LHCN-M2 (cell line): ENCODE measurements at regions not wholly inside any gene's neighbourhood (a gene's known extent, or its start where the extent isn't known, plus 50 kb on each side); places are given as distances from the start of the nearest gene placed in this dataset.
"Not testable (repeated sequence)": the region's sequence is repeated elsewhere in the genome, so short reads cannot be mapped to it uniquely, and the experiment has no call there.

Experiments used
- DNase-seq: peaks from one replicate; pipeline ENCODE4 v3.0.0-alpha.2; 2012; ENCODE audit warnings: low read depth

DNA sequence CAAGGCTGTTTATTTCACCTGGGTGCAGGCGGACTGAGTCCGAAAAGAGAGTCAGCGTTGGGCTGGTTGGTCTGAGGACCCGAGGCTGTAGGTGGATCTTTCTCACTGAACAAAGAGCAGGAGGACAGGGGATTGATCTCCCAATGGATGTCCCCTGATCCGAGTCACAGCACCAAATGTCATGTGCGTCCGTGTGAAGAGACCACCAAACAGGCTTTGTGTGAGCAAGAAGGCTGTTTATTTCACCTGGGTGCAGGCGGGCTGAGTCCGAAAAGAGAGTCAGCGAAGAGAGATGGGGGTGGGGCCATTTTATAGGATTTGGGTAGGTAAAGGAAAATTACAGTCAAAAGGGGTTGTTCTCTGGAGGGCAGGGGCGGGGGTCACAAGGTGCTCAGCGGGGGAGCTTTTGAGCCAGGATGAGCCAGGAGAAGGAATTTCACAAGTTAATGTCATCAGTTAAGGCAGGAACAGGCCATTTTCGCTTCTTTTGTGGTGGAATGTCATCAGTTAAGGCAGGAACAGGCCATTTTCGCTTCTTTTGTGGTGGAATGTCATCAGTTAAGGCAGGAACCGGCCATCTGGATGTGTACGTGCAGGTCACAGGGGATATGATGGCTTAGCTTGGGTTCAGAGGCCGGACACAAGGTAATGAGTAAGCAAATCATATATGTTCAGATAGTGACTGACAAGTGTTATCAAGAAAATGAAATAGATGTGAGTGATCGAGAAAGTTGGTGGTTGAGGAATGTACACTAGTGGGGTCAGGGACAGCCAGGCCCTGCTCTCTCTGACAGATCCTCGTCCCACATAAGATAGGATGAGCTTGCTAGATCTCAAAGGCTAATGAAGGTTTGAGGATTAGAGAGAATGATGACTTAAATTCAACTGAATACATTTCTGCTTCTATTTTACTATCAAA is 760.0 kb downstream of the KCNT2 start:
- not testable (repeated sequence) for DNase-seq

DNA sequence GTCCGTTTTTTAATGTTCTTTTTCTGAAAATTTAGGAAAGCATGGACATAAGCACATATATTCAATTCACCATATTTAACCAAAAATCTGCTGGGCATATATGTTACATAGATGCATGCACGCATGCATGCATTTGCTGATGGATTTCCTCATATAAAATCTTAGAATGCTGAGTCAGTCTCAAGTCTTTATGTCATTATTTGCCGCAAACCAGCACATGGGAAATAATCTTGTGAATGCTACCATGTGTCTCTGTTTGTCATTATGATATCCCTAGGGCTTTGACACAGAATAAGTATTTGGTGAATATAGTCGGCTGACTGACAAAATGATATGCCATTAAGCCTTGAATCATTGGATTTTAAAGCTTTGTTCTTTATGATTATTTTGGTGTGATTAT is 776.5 kb downstream of the KCNT2 start:
- peak; percentile 2 for DNase-seq

DNA sequence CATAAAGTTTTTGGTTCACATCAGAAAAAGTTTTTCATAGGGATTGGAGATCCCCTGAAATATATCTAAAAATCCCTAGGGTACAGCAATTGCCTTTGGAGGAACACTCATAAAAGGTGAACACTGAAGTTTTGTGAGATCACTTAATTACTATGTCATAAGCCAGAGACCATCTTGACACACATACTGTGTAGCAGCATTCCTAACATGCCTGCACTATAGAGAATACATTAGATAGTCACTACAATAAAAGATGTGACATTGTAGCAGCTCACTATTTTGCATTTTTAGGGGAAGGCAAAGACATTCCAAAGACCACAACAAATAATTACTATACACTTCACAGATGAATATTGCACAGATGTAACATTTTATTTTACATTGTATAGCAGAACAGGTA is 779.9 kb downstream of the KCNT2 start:
- DNase-seq, result no peak

GRCh38 chr1:195820925-195821324 is 787.3 kb downstream of the KCNT2 start:
- no peak for DNase-seq

GRCh38 chr1:195806060-195806459 is 802.2 kb downstream of the KCNT2 start:
- DNase-seq, result no peak

GRCh38 chr1:195804547-195804946 is 803.7 kb downstream of the KCNT2 start:
- DNase-seq, result no peak

DNA sequence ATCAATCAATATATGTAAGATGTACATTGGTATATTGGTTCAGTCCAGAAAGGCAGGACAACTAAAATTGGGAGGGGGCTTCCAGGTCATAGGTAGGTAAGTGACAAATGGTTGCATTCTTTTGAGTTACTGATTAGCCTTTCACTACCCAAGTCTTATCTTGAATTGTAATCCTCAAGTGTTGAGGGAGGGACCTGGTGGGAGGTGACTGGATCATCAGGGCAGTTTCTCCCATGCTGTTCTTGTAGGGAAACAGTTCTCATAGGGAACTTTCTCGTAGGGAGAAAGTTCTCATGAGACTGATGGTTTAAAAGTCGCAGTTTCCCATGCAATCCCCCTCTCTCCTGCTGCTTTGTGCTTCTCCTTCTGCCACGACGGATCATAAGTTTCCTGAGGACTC is 809.2 kb downstream of the KCNT2 start:
- DNase-seq, result no peak

GRCh38 chr1:195794225-195794624 is 814.0 kb downstream of the KCNT2 start:
- no peak for DNase-seq

- DNase-seq, result no peak
Measured at GRCh38 chr1:195791796-195792195, 816.4 kb downstream of the KCNT2 start.

GRCh38 chr1:195790514-195791168 is 817.6 kb downstream of the KCNT2 start:
- DNase-seq, result no peak

- no peak for DNase-seq
Measured at GRCh38 chr1:195789321-195789720, 818.9 kb downstream of the KCNT2 start.

- no peak for DNase-seq
Measured at GRCh38 chr1:195788721-195789120, 819.5 kb downstream of the KCNT2 start.

DNA sequence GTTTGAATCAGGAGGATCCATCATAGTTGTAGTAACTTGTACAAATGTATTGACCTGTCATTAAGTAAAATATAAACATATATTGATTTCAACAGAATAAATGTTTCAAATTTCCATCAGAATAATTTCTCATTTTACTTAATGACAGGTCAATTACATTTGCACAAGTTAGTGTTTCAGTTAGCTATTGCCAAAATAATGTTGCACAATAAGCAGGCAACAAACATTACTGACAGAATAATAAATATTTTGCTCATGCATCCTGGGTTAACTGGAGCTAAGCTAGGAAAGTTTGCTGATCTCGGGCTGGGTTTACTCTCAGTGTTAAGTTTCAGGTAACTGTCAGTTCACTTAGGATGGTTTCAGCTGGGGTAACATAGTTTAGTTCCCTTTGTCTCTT is 822.4 kb downstream of the KCNT2 start:
- no peak for DNase-seq

DNA sequence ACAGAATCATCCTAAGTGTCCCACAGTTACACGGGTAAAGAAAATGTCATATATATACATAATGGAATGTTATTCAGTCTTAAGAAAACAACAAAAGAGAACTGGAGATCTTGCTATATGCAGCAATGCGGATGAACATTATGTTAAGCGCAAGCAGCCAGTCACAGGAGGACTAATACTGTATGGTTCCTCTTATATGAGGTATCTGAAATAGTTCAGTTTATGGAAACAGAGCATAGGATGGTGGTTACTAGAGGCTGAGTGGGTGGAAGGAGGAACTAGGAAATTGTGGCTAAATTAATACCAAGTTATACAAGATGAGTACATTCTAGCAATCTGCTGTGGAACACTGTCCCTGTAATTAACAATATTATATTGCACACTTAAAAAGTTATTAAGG is 834.3 kb downstream of the KCNT2 start:
- no peak for DNase-seq

- DNase-seq, result no peak
Measured at GRCh38 chr1:195769461-195769860, 838.8 kb downstream of the KCNT2 start.

DNA sequence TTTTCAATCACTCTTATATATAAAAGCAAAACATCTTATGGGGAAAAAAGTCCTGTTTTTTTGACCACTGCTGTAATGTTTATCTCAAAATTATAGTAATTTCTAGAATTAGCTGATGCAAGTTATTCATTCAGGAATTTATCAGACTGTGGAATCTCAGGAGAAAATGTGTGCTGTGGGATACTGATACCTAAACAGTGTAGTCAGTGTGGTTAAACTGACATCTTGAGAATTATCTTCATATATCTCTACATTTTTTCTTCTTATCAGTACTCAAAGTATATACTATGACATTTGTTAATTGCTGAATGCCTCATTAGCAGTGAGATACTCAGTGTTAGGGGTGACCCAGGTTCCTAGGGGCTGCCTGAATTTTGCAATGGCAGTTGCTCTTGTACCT is 839.3 kb downstream of the KCNT2 start:
- DNase-seq, result no peak

DNA sequence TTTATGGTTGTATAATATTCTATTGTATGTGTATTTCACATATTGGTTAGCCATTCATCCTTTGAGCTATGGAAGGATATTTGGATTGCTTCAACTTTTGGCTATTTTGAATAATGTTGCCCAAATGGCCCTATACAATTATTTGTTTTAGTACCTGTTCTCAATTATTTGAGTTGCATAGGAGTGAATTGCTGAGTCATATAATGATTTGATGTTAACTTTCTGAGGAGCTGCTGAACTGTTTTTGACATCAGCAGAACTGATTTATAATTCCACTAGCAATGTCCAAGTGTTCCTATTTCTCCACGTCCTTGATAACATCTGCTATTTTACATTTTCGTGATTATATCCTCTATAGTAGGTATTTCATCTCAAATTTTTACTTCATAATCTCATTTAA is 839.9 kb downstream of the KCNT2 start:
- DNase-seq, result no peak

DNA sequence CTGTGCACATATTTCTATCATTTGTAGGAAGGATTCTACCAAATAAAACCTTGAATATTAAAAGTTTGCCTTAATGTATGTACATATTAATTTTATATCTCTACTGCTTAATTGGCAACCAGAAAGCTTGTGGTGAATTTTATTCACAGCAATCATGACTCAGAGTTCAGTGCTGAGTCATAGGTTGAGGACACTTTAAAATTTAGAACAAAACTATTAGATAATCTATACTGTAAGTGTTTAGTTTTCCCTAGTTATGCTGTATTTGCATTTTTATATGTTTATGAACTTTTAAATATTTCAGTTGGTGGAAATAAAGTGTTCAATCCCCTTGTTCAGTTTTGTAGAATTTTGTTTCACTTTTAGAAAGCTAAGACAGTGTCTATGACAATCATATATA is 841.5 kb downstream of the KCNT2 start:
- peak; percentile 2 for DNase-seq

DNA sequence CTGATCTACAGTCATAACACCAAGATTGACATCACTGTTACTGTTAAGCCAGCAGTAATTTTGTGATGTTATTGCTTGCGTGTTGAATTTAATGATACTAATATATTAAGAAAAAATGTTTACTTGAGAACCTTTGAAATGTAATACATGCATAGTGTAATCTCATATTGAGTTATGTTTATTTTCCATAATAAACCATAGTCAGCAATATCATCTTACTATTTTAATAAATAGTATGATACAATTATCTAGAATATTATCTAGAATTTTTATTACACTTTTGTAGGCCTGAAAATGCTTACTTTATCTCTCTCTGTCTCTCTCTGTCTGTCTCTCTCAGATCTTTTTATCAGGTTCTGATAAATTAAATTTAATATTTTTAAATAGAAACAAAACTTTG is 843.1 kb downstream of the KCNT2 start:
- no peak for DNase-seq

GRCh38 chr1:195763907-195764374 is 844.3 kb downstream of the KCNT2 start:
- no peak for DNase-seq

DNA sequence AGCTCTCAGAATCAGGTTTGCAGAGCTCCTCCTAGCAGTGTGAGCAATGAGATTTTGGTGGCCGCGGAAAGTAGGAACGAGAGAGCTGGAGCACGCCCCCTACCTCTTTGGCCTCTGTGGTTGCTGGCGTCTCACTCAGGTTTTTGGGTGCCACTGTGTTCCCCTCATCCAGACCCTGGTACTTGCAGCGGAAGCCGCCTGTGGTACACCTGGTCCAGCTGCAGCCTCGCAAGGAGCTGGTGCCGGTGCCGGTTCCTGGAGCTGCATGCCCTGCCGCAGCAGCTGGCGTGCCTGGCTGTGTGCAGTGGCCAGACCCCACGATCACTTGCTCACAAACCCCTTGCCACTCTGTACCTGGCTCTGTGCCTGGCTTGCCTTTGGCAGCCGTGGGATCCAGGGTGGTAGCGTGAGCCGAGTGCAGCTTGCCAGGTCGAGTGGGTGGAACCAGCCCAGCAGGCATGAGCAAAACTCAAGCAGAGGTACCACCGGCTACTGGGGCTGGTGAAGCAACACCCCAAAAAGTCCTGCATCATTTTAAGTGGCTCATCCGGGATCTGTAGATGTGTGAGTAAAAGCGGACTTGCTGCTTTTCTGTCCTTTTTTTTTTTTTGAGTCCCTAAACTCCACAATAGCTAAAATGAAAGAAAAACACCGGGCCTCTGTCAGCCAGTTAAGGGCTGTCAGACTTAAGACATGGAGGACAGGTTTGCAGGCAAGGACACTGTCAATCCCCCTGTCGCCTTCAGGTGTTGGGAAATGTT is 844.9 kb downstream of the KCNT2 start:
- no peak for DNase-seq

DNA sequence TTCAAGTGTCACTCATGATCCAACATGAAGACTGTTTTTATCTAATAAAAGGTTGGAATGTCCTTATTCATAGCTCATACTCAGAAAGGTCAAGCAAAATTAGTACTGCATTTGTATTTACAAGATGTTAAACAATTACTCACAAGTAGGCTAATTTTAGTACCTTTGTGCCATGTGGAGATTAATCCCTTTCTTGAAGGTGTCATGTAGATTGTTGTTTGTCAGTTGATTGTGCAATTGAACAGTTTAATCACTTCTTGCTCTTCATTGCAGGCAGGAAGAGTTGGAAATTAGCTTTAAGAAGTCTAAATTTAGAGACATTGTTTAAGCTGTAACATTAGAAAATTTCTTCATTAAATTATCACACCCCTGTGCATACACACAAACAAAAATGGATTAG is 847.1 kb downstream of the KCNT2 start:
- no peak for DNase-seq
